CD4-positive, alpha-beta T cell (primary cell): ENCODE measurements at regions not wholly inside any gene's neighbourhood (a gene's known extent, or its start where the extent isn't known, plus 50 kb on each side); places are given as distances from the start of the nearest gene placed in this dataset.

Source experiments
- ATAC-seq: fragments of 200-7000 bp; cut with Tn5 transposase; one replicate; pipeline ENCODE4 v1.10.0; 2022; ENCODE audit warnings: mild to moderate bottlenecking; ENCODE audit not compliant: poor library complexity
- CTCF ChIA-PET: fragments of 350-600 bp; sonication (Branson Sonifier 250); formaldehyde crosslinking; loops from one replicate; lab custom pipeline; 2021; ENCODE audit warnings: antibody characterized with exemption, inconsistent platforms; lab: Charles Lee
- POLR2A ChIA-PET: fragments of 350-600 bp; sonication (Branson Sonifier 250); formaldehyde crosslinking; loops from one replicate; lab custom pipeline; 2021; ENCODE audit warnings: antibody characterized with exemption, inconsistent platforms; lab: Charles Lee
- DNase-seq, 14 experiments: peaks; one replicate each; pipeline ENCODE4 v3.0.0-alpha.2; 2013 to 2020; ENCODE audit warnings: mixed read lengths in 2 of 14
- H3K27ac ChIP-seq, 2 donors: one replicate each; pipeline versions ENCODE4 v1.5.1 to v1.7.0; 2013; ENCODE audit warnings: low read length in 2 of 2, low read depth in 1 of 2, mild to moderate bottlenecking in 1 of 2
- H3K27me3 ChIP-seq, 2 experiments: 1 replicate in 1 of 2; 2 replicates in 1 of 2; pipeline versions ENCODE4 v1.6.1 to v1.7.0; 2013; ENCODE audit warnings: low read length in 2 of 2, control low read depth in 1 of 2, mild to moderate bottlenecking in 1 of 2, moderate library complexity in 1 of 2; ENCODE audit not compliant: insufficient read depth in 2 of 2, control insufficient read depth in 1 of 2
- H3K36me3 ChIP-seq: one replicate; pipeline ENCODE4 v1.6.1; 2013; ENCODE audit warnings: low read length, control low read depth; ENCODE audit not compliant: insufficient read depth
- H3K4me1 ChIP-seq: one replicate; pipeline ENCODE4 v1.6.1; 2013; ENCODE audit warnings: low read length, control low read depth; ENCODE audit not compliant: insufficient read depth
- H3K4me3 ChIP-seq: one replicate; pipeline ENCODE4 v1.5.1; 2013; ENCODE audit warnings: mild to moderate bottlenecking, low read length, moderate library complexity
- H3K9me3 ChIP-seq, 2 experiments: 1 replicate in 1 of 2; 2 replicates in 1 of 2; pipeline versions ENCODE4 v1.6.1 to v1.7.0; 2013; ENCODE audit warnings: low read length in 2 of 2, mild to moderate bottlenecking in 2 of 2, control low read depth in 1 of 2, moderate library complexity in 1 of 2; ENCODE audit not compliant: control insufficient read depth in 1 of 2, insufficient read depth in 1 of 2
- H3K27ac Mint-ChIP-seq: one replicate; pipeline ENCODE4 v1.8.0; 2020; ENCODE audit warnings: mixed read lengths
- H3K27me3 Mint-ChIP-seq: one replicate; pipeline ENCODE4 v1.8.0; 2021; ENCODE audit warnings: mixed read lengths
- H3K36me3 Mint-ChIP-seq: one replicate; pipeline ENCODE4 v1.8.0; 2021; ENCODE audit warnings: low read depth, mixed read lengths
- H3K4me1 Mint-ChIP-seq: one replicate; pipeline ENCODE4 v1.8.0; 2021; ENCODE audit warnings: low read depth, mixed read lengths
- H3K4me3 Mint-ChIP-seq: one replicate; pipeline ENCODE4 v1.8.0; 2020; ENCODE audit warnings: mild to moderate bottlenecking, mixed read lengths
- H3K9me3 Mint-ChIP-seq: one replicate; pipeline ENCODE4 v1.8.0; 2020; ENCODE audit warnings: mixed read lengths
- intact Hi-C, 2 experiments: fragments of 100-400 bp; cut with DNase I in 1 of 2; cut with micrococcal nuclease in 1 of 2; formaldehyde crosslinking; loops; one replicate each; pipeline versions ENCODE4 v1.15.1 to v1.9.0; 2023 to 2025; cut with DNase I, micrococcal nuclease
- TF ChIP-seq, protein P1 (sequence below): fragments of 200-600 bp; IDR thresholded peaks from one replicate; pipeline ENCODE4 v1.8.0; 2022; ENCODE audit warnings: antibody characterized with exemption, mild to moderate bottlenecking

DNA sequence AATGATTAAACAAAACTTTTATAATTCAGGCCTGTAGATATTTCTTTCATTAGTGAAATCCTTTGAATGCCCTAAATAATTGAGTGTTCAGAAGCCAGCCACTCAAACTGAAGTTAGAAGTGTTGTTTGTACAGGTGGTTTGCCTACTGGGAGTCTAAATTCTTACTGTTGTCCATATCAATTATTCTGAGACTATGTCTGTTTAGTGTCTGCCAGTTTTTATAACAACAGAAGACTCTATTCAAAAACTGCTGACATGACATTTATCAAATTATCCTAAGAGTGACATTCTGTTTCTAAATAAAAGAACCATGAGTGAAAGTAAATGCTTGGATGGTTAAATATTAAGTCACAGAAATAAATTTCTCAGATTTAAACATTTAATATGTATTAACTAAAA is 375.1 kb downstream of the FAT4 start:
- TF ChIP-seq, protein P1, sequence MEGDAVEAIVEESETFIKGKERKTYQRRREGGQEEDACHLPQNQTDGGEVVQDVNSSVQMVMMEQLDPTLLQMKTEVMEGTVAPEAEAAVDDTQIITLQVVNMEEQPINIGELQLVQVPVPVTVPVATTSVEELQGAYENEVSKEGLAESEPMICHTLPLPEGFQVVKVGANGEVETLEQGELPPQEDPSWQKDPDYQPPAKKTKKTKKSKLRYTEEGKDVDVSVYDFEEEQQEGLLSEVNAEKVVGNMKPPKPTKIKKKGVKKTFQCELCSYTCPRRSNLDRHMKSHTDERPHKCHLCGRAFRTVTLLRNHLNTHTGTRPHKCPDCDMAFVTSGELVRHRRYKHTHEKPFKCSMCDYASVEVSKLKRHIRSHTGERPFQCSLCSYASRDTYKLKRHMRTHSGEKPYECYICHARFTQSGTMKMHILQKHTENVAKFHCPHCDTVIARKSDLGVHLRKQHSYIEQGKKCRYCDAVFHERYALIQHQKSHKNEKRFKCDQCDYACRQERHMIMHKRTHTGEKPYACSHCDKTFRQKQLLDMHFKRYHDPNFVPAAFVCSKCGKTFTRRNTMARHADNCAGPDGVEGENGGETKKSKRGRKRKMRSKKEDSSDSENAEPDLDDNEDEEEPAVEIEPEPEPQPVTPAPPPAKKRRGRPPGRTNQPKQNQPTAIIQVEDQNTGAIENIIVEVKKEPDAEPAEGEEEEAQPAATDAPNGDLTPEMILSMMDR, result no peak
- Mint-ChIP-seq H3K27me3 (no peaks in the 10 kb centered on the region), H3K4me1 (no peaks in the 10 kb centered on the region), H3K4me3 (no peak overlapping the region), H3K36me3 (no peaks in the 10 kb centered on the region), H3K27ac (no peak overlapping the region), H3K9me3 (peaks cover 2% of the 10 kb centered on the region)
- Histone ChIP-seq H3K4me1 (no peaks in the 10 kb centered on the region), H3K27me3 (no peaks in the 10 kb centered on the region), H3K36me3 (no peaks in the 10 kb centered on the region), H3K9me3 (no peaks in the 10 kb centered on the region), H3K4me3 (no peak overlapping the region), H3K27ac (no peak overlapping the region)
- ChIA-PET CTCF (no interaction called here), POLR2A (no interaction called here)
- no peak for ATAC-seq
- intact Hi-C loops, result no loop called here
- no peak for DNase-seq

GRCh38 chr4:125693228-125693627 is 378.5 kb downstream of the FAT4 start:
- Histone ChIP-seq H3K4me1 (no peaks in the 10 kb centered on the region), H3K27ac (no peak overlapping the region), H3K36me3 (no peaks in the 10 kb centered on the region), H3K27me3 (no peaks in the 10 kb centered on the region), H3K9me3 (peaks cover 0 to 8% of the 10 kb centered on the region in 2 experiments), H3K4me3 (no peak overlapping the region)
- DNase-seq (no peak), ATAC-seq (no peak)
- ChIA-PET POLR2A (no interaction called here), CTCF (no interaction called here)
- H3K4me3 Mint-ChIP-seq, result no peak overlapping the region
- no peaks in the 10 kb centered on the region for H3K27me3 Mint-ChIP-seq
- H3K4me1 Mint-ChIP-seq, result no peaks in the 10 kb centered on the region
- no peak overlapping the region for H3K27ac Mint-ChIP-seq
- intact Hi-C loops, result no loop called here
- H3K9me3 Mint-ChIP-seq, result peaks cover 7% of the 10 kb centered on the region
- no peaks in the 10 kb centered on the region for H3K36me3 Mint-ChIP-seq
- TF ChIP-seq, protein P1, result no peak

DNA sequence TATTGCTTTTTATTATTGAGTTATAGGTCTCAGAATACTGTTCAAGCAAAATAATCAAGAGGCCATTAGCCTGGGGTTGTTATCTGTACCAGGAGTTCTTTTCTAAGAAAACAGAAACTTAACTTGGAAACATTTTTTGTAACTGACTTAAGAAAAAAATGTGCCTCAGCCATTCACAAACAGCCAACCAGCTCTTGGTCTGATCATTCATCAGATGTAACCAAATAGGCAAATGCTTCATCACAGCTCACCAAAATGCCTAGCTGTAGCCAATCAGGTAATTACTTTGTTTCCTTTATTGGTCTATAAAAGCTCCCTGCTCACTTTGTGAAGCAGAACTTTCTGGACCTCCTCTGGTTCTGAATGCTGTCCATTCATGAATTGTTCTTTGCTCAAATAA is 387.7 kb downstream of the FAT4 start:
- no peak for DNase-seq
- Mint-ChIP-seq H3K9me3 (peaks cover 6% of the 10 kb centered on the region), H3K4me3 (no peak overlapping the region), H3K27me3 (no peaks in the 10 kb centered on the region), H3K36me3 (no peaks in the 10 kb centered on the region), H3K4me1 (no peaks in the 10 kb centered on the region), H3K27ac (no peak overlapping the region)
- ChIA-PET CTCF (no interaction called here), POLR2A (no interaction called here)
- Histone ChIP-seq H3K36me3 (no peaks in the 10 kb centered on the region), H3K9me3 (peaks cover 0 to 11% of the 10 kb centered on the region in 2 experiments), H3K27ac (no peak overlapping the region), H3K27me3 (no peaks in the 10 kb centered on the region), H3K4me1 (no peaks in the 10 kb centered on the region), H3K4me3 (no peak overlapping the region)
- TF ChIP-seq, protein P1, result no peak
- no peak for ATAC-seq
- intact Hi-C loops, result no loop called here
